H1 (cell line): ENCODE measurements at regions not wholly inside any gene's neighbourhood (a gene's known extent, or its start where the extent isn't known, plus 50 kb on each side); places are given as distances from the start of the nearest gene placed in this dataset.

Experiments
- CTCF ChIA-PET: fragments of 300-600 bp; sonication (Branson Sonifier 250); formaldehyde crosslinking; loops from one replicate; lab custom pipeline; 2021; ENCODE audit not compliant: partially characterized antibody; lab: Charles Lee
- POLR2A ChIA-PET: fragments of 300-600 bp; sonication (Branson Sonifier 250); formaldehyde crosslinking; loops from one replicate; lab custom pipeline; 2021; ENCODE audit warnings: inconsistent platforms; ENCODE audit not compliant: partially characterized antibody; lab: Charles Lee
- DNase-seq, 2 experiments: peaks; one replicate each; pipeline versions ENCODE4 v3.0.0 to v3.0.0-alpha.2; 2010 to 2022; ENCODE audit warnings: low spot score in 2 of 2, low read depth in 1 of 2, mixed read lengths in 1 of 2
- FAIRE-seq: peaks from 2 replicates; lab custom pipeline; 2011; peaks lifted over from hg19 to GRCh38; lab: Jason Lieb, UNC
- H2AFZ ChIP-seq: 2 replicates; pipeline ENCODE4 v1.8.1; 2012; ENCODE audit warnings: low read length, inconsistent platforms
- H2AK5ac ChIP-seq: 2 replicates; pipeline ENCODE4 v1.6.1; 2013; ENCODE audit warnings: low read depth, low read length
- H2BK120ac ChIP-seq: replicated peaks from 2 replicates; pipeline ENCODE3; 2013; ENCODE audit warnings: low read depth, low read length, inconsistent platforms
- H2BK12ac ChIP-seq: 2 replicates; pipeline ENCODE4 v1.6.1; 2013; ENCODE audit warnings: low read depth, low read length
- H2BK15ac ChIP-seq: 2 replicates; pipeline ENCODE4 v1.6.1; 2013; ENCODE audit warnings: low read length
- H2BK20ac ChIP-seq: 2 replicates; pipeline ENCODE4 v1.6.1; 2013; ENCODE audit warnings: low read length
- H2BK5ac ChIP-seq: 2 replicates; pipeline ENCODE4 v1.6.1; 2013; ENCODE audit warnings: low read depth, low read length
- H3K14ac ChIP-seq: 2 replicates; pipeline ENCODE4 v1.6.1; 2013; ENCODE audit warnings: inconsistent platforms; ENCODE audit not compliant: insufficient read length
- H3K18ac ChIP-seq: 2 replicates; pipeline ENCODE4 v1.6.1; 2013; ENCODE audit warnings: low read length; ENCODE audit errors: extremely low read depth
- H3K23ac ChIP-seq: 2 replicates; pipeline ENCODE4 v1.6.1; 2013; ENCODE audit warnings: inconsistent platforms; ENCODE audit not compliant: insufficient read length
- H3K23me2 ChIP-seq: 2 replicates; pipeline ENCODE4 v1.6.1; 2013; ENCODE audit warnings: low read depth, low read length
- H3K27ac ChIP-seq: 2 replicates; pipeline ENCODE4 v1.6.1; 2011; ENCODE audit warnings: low read depth, low read length, inconsistent platforms
- H3K27me3 ChIP-seq, 4 experiments: replicated peaks in 1 of 4; 1 replicate in 1 of 4; 2 replicates in 3 of 4; pipeline versions ENCODE4 v1.6.1 to v1.8.1; 2011 to 2013; ENCODE audit warnings: low read length in 3 of 4, mild to moderate bottlenecking in 3 of 4, inconsistent platforms in 2 of 4, mixed read lengths in 2 of 4, moderate library complexity in 1 of 4; ENCODE audit not compliant: control insufficient read depth in 3 of 4, insufficient read depth in 3 of 4; ENCODE audit errors: extremely low read depth in 1 of 4
- H3K36me3 ChIP-seq, 4 experiments: 2 replicates each; pipeline versions ENCODE4 v1.6.1 to v1.8.1; 2011 to 2013; ENCODE audit warnings: mild to moderate bottlenecking in 4 of 4, low read length in 3 of 4, moderate library complexity in 2 of 4, control low read depth in 1 of 4, inconsistent platforms in 1 of 4; ENCODE audit not compliant: insufficient read depth in 4 of 4, control insufficient read depth in 2 of 4
- H3K4ac ChIP-seq: replicated peaks from 2 replicates; pipeline ENCODE3; 2013; ENCODE audit warnings: low read length, low read depth, mixed read lengths, inconsistent platforms; ENCODE audit not compliant: insufficient read length
- H3K4me1 ChIP-seq, 4 experiments: replicated peaks in 1 of 4; 1 replicate in 1 of 4; 2 replicates in 3 of 4; pipeline versions ENCODE4 v1.6.1 to v1.8.1; 2011 to 2013; ENCODE audit warnings: low read length in 3 of 4, inconsistent platforms in 2 of 4, mixed read lengths in 1 of 4; ENCODE audit not compliant: insufficient read depth in 4 of 4, control insufficient read depth in 3 of 4
- H3K4me2 ChIP-seq, 2 experiments: 2 replicates each; pipeline versions ENCODE4 v1.6.1 to v1.8.1; 2011 to 2013; ENCODE audit warnings: low read depth in 2 of 2, low read length in 2 of 2, control low read depth in 1 of 2, inconsistent platforms in 1 of 2, mild to moderate bottlenecking in 1 of 2; ENCODE audit not compliant: insufficient read depth in 1 of 2
- H3K4me3 ChIP-seq, 4 experiments: fragments of 200-600, 300-600 bp in 1 of 4; sonication (generic), shearing (Covaris generic), sonication (Bioruptor Twin) in 1 of 4; 2 replicates each; pipeline versions ENCODE4 v1.5.1 to v1.8.1; 2011 to 2016; ENCODE audit warnings: low read length in 4 of 4, low read depth in 3 of 4, control low read depth in 2 of 4, inconsistent platforms in 2 of 4, mild to moderate bottlenecking in 2 of 4, mixed read lengths in 1 of 4, moderate library complexity in 1 of 4; ENCODE audit not compliant: insufficient read depth in 2 of 4; ENCODE audit errors: extremely low read depth in 1 of 4
- H3K56ac ChIP-seq: replicated peaks from 2 replicates; pipeline ENCODE3; 2013; ENCODE audit warnings: low read depth, mild to moderate bottlenecking, mixed read lengths, low read length, inconsistent platforms; ENCODE audit not compliant: insufficient read length
- H3K79me1 ChIP-seq: 2 replicates; pipeline ENCODE4 v1.6.1; 2013; ENCODE audit warnings: low read depth, low read length, control low read depth
- H3K79me2 ChIP-seq, 2 experiments: 2 replicates each; pipeline versions ENCODE4 v1.6.1 to v1.8.1; 2012 to 2013; ENCODE audit warnings: low read length in 2 of 2, mild to moderate bottlenecking in 2 of 2, inconsistent platforms in 1 of 2; ENCODE audit not compliant: insufficient read depth in 2 of 2, control insufficient read depth in 1 of 2
- H3K9ac ChIP-seq, 4 experiments: replicated peaks in 1 of 4; 1 replicate in 1 of 4; 2 replicates in 3 of 4; pipeline versions ENCODE4 v1.6.1 to v1.8.1; 2011 to 2013; ENCODE audit warnings: low read depth in 3 of 4, low read length in 3 of 4, control low read depth in 2 of 4, mild to moderate bottlenecking in 2 of 4, moderate library complexity in 2 of 4, inconsistent platforms in 1 of 4; ENCODE audit errors: extremely low read depth in 1 of 4
- H3K9me3 ChIP-seq, 2 experiments: 2 replicates each; pipeline versions ENCODE4 v1.6.1 to v1.8.1; 2012 to 2013; ENCODE audit warnings: mild to moderate bottlenecking in 2 of 2, moderate library complexity in 2 of 2, control low read depth in 1 of 2, inconsistent platforms in 1 of 2, low read depth in 1 of 2, low read length in 1 of 2, mixed read lengths in 1 of 2; ENCODE audit not compliant: insufficient read depth in 2 of 2
- H4K20me1 ChIP-seq, 2 experiments: replicated peaks in 1 of 2; 2 replicates each; pipeline versions ENCODE3 to v1.8.1; 2011 to 2013; ENCODE audit warnings: inconsistent platforms in 2 of 2, low read length in 2 of 2, mild to moderate bottlenecking in 1 of 2; ENCODE audit not compliant: insufficient read depth in 2 of 2, control insufficient read depth in 1 of 2
- H4K5ac ChIP-seq: 2 replicates; pipeline ENCODE4 v1.6.1; 2013; ENCODE audit warnings: low read length, low read depth, mixed read lengths, inconsistent platforms; ENCODE audit not compliant: insufficient read length
- H4K8ac ChIP-seq: 2 replicates; pipeline ENCODE4 v1.8.0; 2013; ENCODE audit warnings: mild to moderate bottlenecking, moderate library complexity, low read length, inconsistent platforms; ENCODE audit not compliant: insufficient read depth; ENCODE audit errors: extremely low read depth
- H4K91ac ChIP-seq: replicated peaks from 2 replicates; pipeline ENCODE3; 2013; ENCODE audit warnings: low read length, mixed read lengths, inconsistent platforms; ENCODE audit not compliant: insufficient read length
- CBX8 ChIP-seq: fragments of 300-800, 300-1000 bp; sonication (generic); IDR thresholded peaks from 2 replicates; pipeline ENCODE4 v1.7.1; 2016; ENCODE audit warnings: low read depth, low read length, borderline replicate concordance
- E2F6 ChIP-seq: IDR thresholded peaks from 2 replicates; pipeline ENCODE4 v1.6.1; 2012; ENCODE audit warnings: inconsistent platforms
- EP300 ChIP-seq, 2 experiments: IDR thresholded peaks; 1 replicate in 1 of 2; 2 replicates in 1 of 2; pipeline ENCODE4 v1.6.1; 2011 to 2012; ENCODE audit warnings: low read depth in 2 of 2, low read length in 2 of 2, mild to moderate bottlenecking in 2 of 2, borderline replicate concordance in 1 of 2, inconsistent platforms in 1 of 2, moderate library complexity in 1 of 2
- HDAC6 ChIP-seq: IDR thresholded peaks from one replicate; pipeline ENCODE4 v1.7.1; 2012; ENCODE audit warnings: low read depth, mild to moderate bottlenecking, inconsistent platforms, low read length, moderate library complexity
- JUND ChIP-seq: IDR thresholded peaks from 2 replicates; pipeline ENCODE4 v1.6.1; 2011; ENCODE audit warnings: mild to moderate bottlenecking, improper control_type of control experiment, low read length
- KDM1A ChIP-seq: fragments of 200-600, 300-600 bp; sonication (generic); IDR thresholded peaks from 2 replicates; pipeline ENCODE4 v1.7.1; 2016; ENCODE audit warnings: mild to moderate bottlenecking, low read length, borderline replicate concordance
- SAP30 ChIP-seq: fragments of 300-600 bp; sonication (generic); IDR thresholded peaks from 2 replicates; pipeline ENCODE4 v1.7.1; 2012; ENCODE audit warnings: low read length, moderate library complexity, mild to moderate bottlenecking, inconsistent platforms; ENCODE audit not compliant: insufficient read depth, insufficient replicate concordance
- YY1 ChIP-seq: IDR thresholded peaks from 2 replicates; pipeline ENCODE4 v1.6.1; 2011; ENCODE audit warnings: low read depth, mild to moderate bottlenecking, low read length
- WGBS, 2 experiments: shearing (Covaris generic) in 1 of 2; methylation state at CpG; one replicate each; pipeline versions ENCODE4 v1.1.6 to v1.1.7; 2013 to 2015; ENCODE audit warnings: low lambda C conversion rate in 2 of 2, mixed read lengths in 2 of 2, inconsistent platforms in 1 of 2, low coverage in 1 of 2, missing lambda C conversion rate in 1 of 2; ENCODE audit not compliant: insufficient replicate concordance in 2 of 2, insufficient coverage in 1 of 2, insufficient read length in 1 of 2; ENCODE audit errors: extremely low coverage in 1 of 2, missing lambda C conversion rate in 1 of 2; 5-methylcytosine and 5-hydroxymethylcytosine counted together

- peak overlapping the region; percentile 69; the same call in 1 of the 2 replicates for H2AFZ ChIP-seq
- no peak overlapping the region for H2BK5ac ChIP-seq
- H3K79me1 ChIP-seq, result no peaks in the 10 kb centered on the region
- DNase-seq, result no peak
- no peak overlapping the region for H4K8ac ChIP-seq
- H2BK20ac ChIP-seq, result no peak overlapping the region
- ChIA-PET POLR2A (no interaction called here), CTCF (interaction anchor here (0.7 to 2.1 kb wide), 2 partner anchors 11 to 285 kb away, joined by 3 to 6 read pairs; no protein-coding TSS in a partner anchor)
- no peaks in the 10 kb centered on the region for H3K27me3 ChIP-seq
- H3K4me2 ChIP-seq, result no peak overlapping the region
- H3K23me2 ChIP-seq, result no peaks in the 10 kb centered on the region
- H2BK120ac ChIP-seq, result no peak overlapping the region
- no peak overlapping the region for H3K27ac ChIP-seq
- H3K79me2 ChIP-seq, result no peaks in the 10 kb centered on the region
- no peak overlapping the region for H3K4me3 ChIP-seq
- no peak overlapping the region for H3K14ac ChIP-seq
- FAIRE-seq, result no peak
- no peak overlapping the region for H3K18ac ChIP-seq
- 82% methylated on average over 1 of the region's 1 CpG; no CpG with 5 or more reads in 1 of the 2 experiments for WGBS, 2 experiments
- no peak overlapping the region for H3K23ac ChIP-seq
- no peak overlapping the region for H2BK12ac ChIP-seq
- H3K56ac ChIP-seq, result no peak overlapping the region
- no peak overlapping the region for H3K4ac ChIP-seq
- H3K9me3 ChIP-seq, result no peaks in the 10 kb centered on the region
- no peaks in the 10 kb centered on the region for H4K20me1 ChIP-seq
- H4K5ac ChIP-seq, result no peak overlapping the region
- H4K91ac ChIP-seq, result no peak overlapping the region
- H3K9ac ChIP-seq, result no peak overlapping the region
- H3K36me3 ChIP-seq, result no peaks in the 10 kb centered on the region
- H2BK15ac ChIP-seq, result no peak overlapping the region
- H3K4me1 ChIP-seq, result no peaks in the 10 kb centered on the region
- no peak overlapping the region for H2AK5ac ChIP-seq
- TF ChIP-seq JUND (no peak), E2F6 (no peak), SAP30 (no peak), EP300 (IDR thresholded peaks at IDR 0.05; ENCODE audit: borderline replicate concordance in 1 of 2, low read depth in 2 of 2, low read length in 2 of 2) (no peak), KDM1A (no peak), HDAC6 (no peak), YY1 (no peak), CBX8 (no peak)
These were observed 383.3 kb upstream of the SLC30A5 start for GRCh38 chr5:68710514-68710913.
